Mucosa of rectum (tissue), 2 donors: ENCODE measurements at regions not wholly inside any gene's neighbourhood (a gene's known extent, or its start where the extent isn't known, plus 50 kb on each side); places are given as distances from the start of the nearest gene placed in this dataset.
"Not testable (repeated sequence)": the region's sequence is repeated elsewhere in the genome, so short reads cannot be mapped to it uniquely, and the experiment has no call there.

Experiments used
- H3K27ac ChIP-seq, 2 donors: one replicate each; pipeline ENCODE4 v1.7.0; 2013; ENCODE audit warnings: inconsistent platforms in 2 of 2, low read depth in 2 of 2, low read length in 2 of 2
- H3K27me3 ChIP-seq, 2 donors: one replicate each; pipeline ENCODE4 v1.7.0; 2013; ENCODE audit warnings: low read length in 2 of 2; ENCODE audit not compliant: control insufficient read depth in 2 of 2, insufficient read depth in 2 of 2
- H3K36me3 ChIP-seq, 2 donors: one replicate each; pipeline ENCODE4 v1.7.0; 2013; ENCODE audit warnings: low read length in 2 of 2; ENCODE audit not compliant: control insufficient read depth in 2 of 2, insufficient read depth in 2 of 2
- H3K4me1 ChIP-seq, 2 donors: one replicate each; pipeline ENCODE4 v1.7.0; 2013; ENCODE audit warnings: low read length in 2 of 2, mild to moderate bottlenecking in 1 of 2; ENCODE audit not compliant: control insufficient read depth in 2 of 2, insufficient read depth in 2 of 2
- H3K4me3 ChIP-seq, 2 donors: one replicate each; pipeline ENCODE4 v1.7.0; 2013; ENCODE audit warnings: low read length in 2 of 2
- H3K9ac ChIP-seq, 2 donors: one replicate each; pipeline ENCODE4 v1.7.0; 2013; ENCODE audit warnings: low read length in 2 of 2, low read depth in 1 of 2, mild to moderate bottlenecking in 1 of 2
- H3K9me3 ChIP-seq, 2 donors: one replicate each; pipeline ENCODE4 v1.7.0; 2013; ENCODE audit warnings: low read length in 2 of 2; ENCODE audit not compliant: control insufficient read depth in 2 of 2
- donor health status: healthy.
- donor health status: Normal muscosa, but diverticular disease.

GRCh38 chr20:40887105-40887504 lies 141.5 kb upstream of the TOP1 start:
- Histone ChIP-seq H3K9ac (no peak overlapping the region), H3K36me3 (no peaks in the 10 kb centered on the region), H3K4me3 (no peak overlapping the region), H3K4me1 (no peaks in the 10 kb centered on the region), H3K9me3 (no peaks in the 10 kb centered on the region), H3K27ac (no peak overlapping the region), H3K27me3 (no peaks in the 10 kb centered on the region)

GRCh38 chr20:40889266-40889665 lies 139.4 kb upstream of the TOP1 start:
- H3K27ac ChIP-seq, H3K9ac ChIP-seq, H3K9me3 ChIP-seq, H3K27me3 ChIP-seq, H3K4me1 ChIP-seq, H3K4me3 ChIP-seq, H3K36me3 ChIP-seq: not testable (repeated sequence)

DNA sequence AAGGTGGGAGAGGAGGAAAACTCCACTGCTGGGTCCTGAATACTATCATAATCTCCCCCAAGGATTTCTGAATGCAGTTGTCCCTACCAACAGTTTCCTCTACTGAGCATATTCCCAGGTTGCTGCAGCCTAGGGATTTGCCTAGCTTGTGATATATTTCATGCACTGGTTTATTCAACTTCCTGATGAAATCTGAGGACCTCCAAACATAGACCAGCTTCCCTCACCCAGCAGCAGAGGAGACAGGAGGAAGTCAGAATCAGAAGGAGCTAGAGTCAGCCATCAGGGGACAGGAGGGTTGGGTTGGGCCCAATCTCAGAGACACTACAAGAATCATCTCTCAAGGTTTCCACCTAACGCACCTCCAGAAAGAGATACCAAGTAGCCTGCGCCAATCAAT lies 138.4 kb upstream of the TOP1 start:
- Histone ChIP-seq H3K9me3 (no peaks in the 10 kb centered on the region), H3K4me1 (no peaks in the 10 kb centered on the region), H3K27me3 (no peaks in the 10 kb centered on the region), H3K36me3 (no peaks in the 10 kb centered on the region), H3K9ac (no peak overlapping the region), H3K4me3 (no peak overlapping the region), H3K27ac (no peak overlapping the region)

GRCh38 chr20:40890635-40891034 lies 138.0 kb upstream of the TOP1 start:
- H3K27me3 ChIP-seq = no peaks in the 10 kb centered on the region
- H3K4me3 ChIP-seq = no peak overlapping the region
- no peaks in the 10 kb centered on the region for H3K36me3 ChIP-seq
- H3K27ac ChIP-seq = no peak overlapping the region
- no peaks in the 10 kb centered on the region for H3K9me3 ChIP-seq
- H3K4me1 ChIP-seq = no peaks in the 10 kb centered on the region
- H3K9ac ChIP-seq = no peak overlapping the region

DNA sequence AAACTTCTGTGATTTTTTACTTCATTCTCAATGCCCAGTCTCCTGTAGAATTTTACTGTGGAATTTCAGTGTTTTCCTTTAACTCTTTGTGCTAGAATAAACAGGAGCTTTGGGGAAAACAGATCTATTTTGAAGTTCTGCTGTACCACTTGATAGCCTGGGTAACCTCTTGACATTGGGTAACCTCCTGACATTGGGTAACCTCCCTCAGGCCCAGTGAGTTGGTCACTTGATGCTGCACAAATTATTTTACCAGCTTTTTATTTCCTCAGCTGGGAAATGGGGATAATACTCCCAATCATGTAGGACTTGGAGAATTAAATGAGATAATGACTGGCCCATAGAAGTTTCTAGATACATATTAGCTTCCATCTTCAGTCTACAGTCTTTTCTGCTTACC lies 137.3 kb upstream of the TOP1 start:
- Histone ChIP-seq H3K27ac (no peak overlapping the region), H3K9me3 (no peaks in the 10 kb centered on the region), H3K36me3 (no peaks in the 10 kb centered on the region), H3K4me1 (no peaks in the 10 kb centered on the region), H3K27me3 (no peaks in the 10 kb centered on the region), H3K9ac (no peak overlapping the region), H3K4me3 (no peak overlapping the region)

DNA sequence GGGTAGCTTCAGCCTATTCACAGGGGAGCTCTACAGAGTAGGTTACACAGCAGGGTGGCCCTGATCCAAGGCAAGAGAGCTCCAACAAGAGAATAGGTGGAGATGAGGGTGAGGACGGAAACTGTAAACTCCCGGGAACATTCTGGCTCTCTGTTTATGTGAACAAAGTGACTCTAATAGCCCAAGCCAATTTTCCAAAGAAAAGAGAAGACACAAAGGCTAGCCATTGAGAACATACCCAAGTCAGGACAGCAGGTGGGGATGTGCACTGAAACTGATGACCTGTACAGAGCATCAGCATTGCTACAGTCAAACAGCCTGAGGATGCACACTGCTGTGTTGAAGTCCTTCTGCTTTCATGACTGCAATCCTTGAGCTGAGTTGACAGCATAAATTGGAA lies 136.0 kb upstream of the TOP1 start:
- Histone ChIP-seq H3K36me3 (no peaks in the 10 kb centered on the region), H3K27me3 (no peaks in the 10 kb centered on the region)

GRCh38 chr20:40893610-40894236 lies 134.9 kb upstream of the TOP1 start:
- no peaks in the 10 kb centered on the region for H3K36me3 ChIP-seq
- H3K27me3 ChIP-seq = no peaks in the 10 kb centered on the region
- no peak overlapping the region for H3K9ac ChIP-seq
- H3K4me1 ChIP-seq = no peaks in the 10 kb centered on the region
- H3K9me3 ChIP-seq = no peaks in the 10 kb centered on the region
- no peak overlapping the region for H3K4me3 ChIP-seq
- H3K27ac ChIP-seq = no peak overlapping the region

More for the DNA sequence above, 136.0 kb upstream of the TOP1 start:
- Histone ChIP-seq H3K4me1 (no peaks in the 10 kb centered on the region), H3K4me3 (no peak overlapping the region), H3K9ac (no peak overlapping the region), H3K27ac (no peak overlapping the region), H3K9me3 (no peaks in the 10 kb centered on the region)

GRCh38 chr20:40894237-40894630 lies 134.4 kb upstream of the TOP1 start:
- Histone ChIP-seq H3K27me3 (no peaks in the 10 kb centered on the region), H3K9ac (no peak overlapping the region)

GRCh38 chr20:40895182-40895581 lies 133.4 kb upstream of the TOP1 start:
- Histone ChIP-seq H3K27me3 (no peaks in the 10 kb centered on the region), H3K9ac (no peak overlapping the region), H3K36me3 (no peaks in the 10 kb centered on the region), H3K27ac (no peak overlapping the region), H3K9me3 (no peaks in the 10 kb centered on the region), H3K4me1 (no peaks in the 10 kb centered on the region), H3K4me3 (no peak overlapping the region)

More at GRCh38 chr20:40894237-40894630, 134.4 kb upstream of the TOP1 start:
- Histone ChIP-seq H3K27ac (no peak overlapping the region), H3K4me1 (no peaks in the 10 kb centered on the region), H3K36me3 (no peaks in the 10 kb centered on the region), H3K4me3 (no peak overlapping the region), H3K9me3 (no peaks in the 10 kb centered on the region)

DNA sequence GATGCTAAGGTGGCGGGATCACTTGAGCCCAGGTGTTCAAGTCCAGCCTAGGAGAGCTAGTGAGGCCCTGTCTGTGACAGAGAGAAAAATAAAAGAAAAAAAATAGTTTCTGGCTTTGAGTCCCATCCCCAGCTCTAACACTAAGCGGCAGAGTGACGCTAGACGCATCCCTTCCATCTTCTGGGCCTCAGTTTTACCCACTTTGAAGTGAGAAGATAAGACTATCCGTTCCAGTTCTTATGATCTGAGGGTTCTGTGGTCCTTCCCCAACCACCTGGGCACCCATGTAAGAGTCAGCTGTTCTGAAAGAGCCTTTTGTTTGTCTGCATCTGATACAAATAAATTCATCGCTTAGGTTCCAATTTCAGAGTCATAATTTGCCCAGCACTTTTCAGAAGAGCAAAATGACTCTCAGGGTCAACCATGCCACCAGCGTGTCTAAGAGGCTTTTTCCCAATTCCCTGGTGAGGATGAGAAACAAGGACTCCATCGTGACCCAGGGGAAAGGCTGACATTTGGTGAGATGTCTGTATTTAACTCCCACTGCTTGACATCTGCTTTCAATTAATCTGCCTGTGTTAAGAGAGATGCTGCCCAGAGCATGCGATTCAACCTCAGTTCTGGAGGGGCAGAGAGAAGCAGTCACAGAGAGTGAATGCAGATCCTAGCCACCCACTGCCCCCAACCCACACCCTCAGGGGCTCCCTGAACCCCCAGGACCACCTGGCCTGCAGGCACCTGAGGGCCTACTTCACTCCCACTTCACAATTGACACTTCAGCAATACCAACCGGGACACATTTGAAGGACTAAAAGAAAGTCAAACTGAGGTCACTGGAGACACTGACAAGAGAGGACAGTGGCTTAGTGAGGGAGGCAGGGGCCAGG lies 131.6 kb upstream of the TOP1 start:
- no peaks in the 10 kb centered on the region for H3K4me1 ChIP-seq
- H3K36me3 ChIP-seq = no peaks in the 10 kb centered on the region
- H3K9ac ChIP-seq = no peak overlapping the region
- H3K27me3 ChIP-seq = no peaks in the 10 kb centered on the region
- H3K27ac ChIP-seq = no peak overlapping the region
- no peaks in the 10 kb centered on the region for H3K9me3 ChIP-seq
- H3K4me3 ChIP-seq = no peak overlapping the region
